ENCODE measurements at regions not wholly inside any gene's neighbourhood (a gene's known extent, or its start where the extent isn't known, plus 50 kb on each side); places are given as distances from the start of the nearest gene placed in this dataset.

GRCh38 chr2:120787822-120788700 lies 52.4 kb downstream of the GLI2 start (continued):
- TF ChIP-seq KIAA2018 (CRISPR knock-in tag; IDR thresholded peaks at IDR 0.05; ENCODE audit: borderline replicate concordance) (no peak), BHLHE40 (IDR thresholded peaks at IDR 0.05; ENCODE audit: low read length) (0 out of 2 replicates have a peak, but pooled peaks have one; percentile 14), SIN3A (IDR thresholded peaks at IDR 0.05; ENCODE audit: borderline replicate concordance, low read depth, low read length) (no peak), ZNF18 (CRISPR knock-in tag; IDR thresholded peaks at IDR 0.05; ENCODE audit: insufficient replicate concordance) (no peak), SNAI1 (CRISPR knock-in tag; IDR thresholded peaks at IDR 0.05; ENCODE audit: borderline replicate concordance) (no peak), ZNF646 (CRISPR knock-in tag; IDR thresholded peaks at IDR 0.05) (no peak), ZMYM3 (CRISPR knock-in tag; IDR thresholded peaks at IDR 0.05) (0 out of 2 replicates have a peak, but pooled peaks have one; percentile 59)

Measured in HepG2 (cell line).